Esophagus muscularis mucosa (tissue), 4 donors: ENCODE measurements at regions not wholly inside any gene's neighbourhood (a gene's known extent, or its start where the extent isn't known, plus 50 kb on each side); places are given as distances from the start of the nearest gene placed in this dataset.

Experiments
- EP300 ChIP-seq: sonication (generic); formaldehyde crosslinking; IDR thresholded peaks from one replicate; pipeline ENCODE4 v1.6.1; 2017; ENCODE audit warnings: antibody characterized with exemption
- POLR2A ChIP-seq: fragments of 450-650 bp; IDR thresholded peaks from one replicate; pipeline ENCODE4 v1.6.1; 2017; ENCODE audit warnings: antibody characterized with exemption, moderate library complexity, mild to moderate bottlenecking, low read depth
- POLR2AphosphoS5 ChIP-seq, 2 donors: sonication (generic); formaldehyde crosslinking; IDR thresholded peaks; one replicate each; pipeline ENCODE4 v1.6.1; 2017; ENCODE audit warnings: antibody characterized with exemption in 2 of 2
- TF ChIP-seq, protein P1 (sequence below), 3 experiments: fragments of 200-600 bp in 2 of 3; fragments of 450-650 bp in 1 of 3; sonication (generic) in 2 of 3; IDR thresholded peaks; one replicate each; pipeline ENCODE4 v1.5.1; 2017 to 2019; ENCODE audit warnings: antibody characterized with exemption in 3 of 3, mild to moderate bottlenecking in 2 of 3, moderate library complexity in 1 of 3

DNA sequence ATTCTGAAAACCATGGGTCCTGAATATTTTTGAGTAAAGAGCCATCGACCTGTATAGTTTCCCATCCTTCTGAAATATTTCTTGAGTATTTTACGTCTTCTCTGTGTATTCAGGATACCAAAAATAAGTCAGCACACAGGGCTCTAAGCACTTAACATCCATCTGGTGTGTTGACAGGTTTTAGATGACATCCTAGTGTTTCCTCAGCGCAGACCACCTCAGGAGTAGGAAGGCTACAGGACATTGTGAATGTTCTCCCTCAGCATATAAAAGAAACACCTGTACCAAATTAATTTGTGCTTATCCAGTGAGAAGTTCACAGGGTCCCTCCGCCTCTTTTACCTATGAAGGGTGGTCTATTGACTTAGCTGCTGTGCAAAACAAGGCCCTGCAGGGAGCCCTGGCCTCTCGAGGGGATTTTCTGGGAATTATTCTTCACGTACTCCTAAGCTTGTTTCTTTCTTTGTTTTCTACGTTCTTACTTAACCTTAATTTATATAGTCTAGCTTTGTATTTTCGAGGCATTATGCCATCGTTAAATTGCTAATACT, 241.8 kb downstream of the FBXO8 start:
- TF ChIP-seq, protein P1, sequence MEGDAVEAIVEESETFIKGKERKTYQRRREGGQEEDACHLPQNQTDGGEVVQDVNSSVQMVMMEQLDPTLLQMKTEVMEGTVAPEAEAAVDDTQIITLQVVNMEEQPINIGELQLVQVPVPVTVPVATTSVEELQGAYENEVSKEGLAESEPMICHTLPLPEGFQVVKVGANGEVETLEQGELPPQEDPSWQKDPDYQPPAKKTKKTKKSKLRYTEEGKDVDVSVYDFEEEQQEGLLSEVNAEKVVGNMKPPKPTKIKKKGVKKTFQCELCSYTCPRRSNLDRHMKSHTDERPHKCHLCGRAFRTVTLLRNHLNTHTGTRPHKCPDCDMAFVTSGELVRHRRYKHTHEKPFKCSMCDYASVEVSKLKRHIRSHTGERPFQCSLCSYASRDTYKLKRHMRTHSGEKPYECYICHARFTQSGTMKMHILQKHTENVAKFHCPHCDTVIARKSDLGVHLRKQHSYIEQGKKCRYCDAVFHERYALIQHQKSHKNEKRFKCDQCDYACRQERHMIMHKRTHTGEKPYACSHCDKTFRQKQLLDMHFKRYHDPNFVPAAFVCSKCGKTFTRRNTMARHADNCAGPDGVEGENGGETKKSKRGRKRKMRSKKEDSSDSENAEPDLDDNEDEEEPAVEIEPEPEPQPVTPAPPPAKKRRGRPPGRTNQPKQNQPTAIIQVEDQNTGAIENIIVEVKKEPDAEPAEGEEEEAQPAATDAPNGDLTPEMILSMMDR (IDR thresholded peaks at IDR 0.05) = no peak
- no peak for TF ChIP-seq EP300
- no peak for TF ChIP-seq POLR2AphosphoS5 (IDR thresholded peaks at IDR 0.05)
- TF ChIP-seq POLR2A = no peak
